ENCODE measurements at regions not wholly inside any gene's neighbourhood (a gene's known extent, or its start where the extent isn't known, plus 50 kb on each side); places are given as distances from the start of the nearest gene placed in this dataset.

GRCh38 chr3:106692624-106693023 lies 684.6 kb upstream of the CCDC54 start:
- TF ChIP-seq CTCF (IDR thresholded peaks at IDR 0.05; ENCODE audit: insufficient read depth, low read length): no peak
- DNase-seq (ENCODE audit: low read depth): no peak
- no peak overlapping the region for H3K4me3 ChIP-seq (ENCODE audit: low read depth, low read length)

- DNase-seq (ENCODE audit: low read depth): no peak
- TF ChIP-seq CTCF (IDR thresholded peaks at IDR 0.05; ENCODE audit: insufficient read depth, low read length): no peak
- no peak overlapping the region for H3K4me3 ChIP-seq (ENCODE audit: low read depth, low read length)
These were observed 678.1 kb upstream of the CCDC54 start for GRCh38 chr3:106699122-106699521.

GRCh38 chr3:106700981-106701380 lies 676.3 kb upstream of the CCDC54 start:
- TF ChIP-seq CTCF (IDR thresholded peaks at IDR 0.05; ENCODE audit: insufficient read depth, low read length): no peak
- H3K4me3 ChIP-seq (ENCODE audit: low read depth, low read length): no peak overlapping the region
- DNase-seq (ENCODE audit: low read depth): no peak

GRCh38 chr3:106703524-106703923 lies 673.7 kb upstream of the CCDC54 start:
- no peak overlapping the region for H3K4me3 ChIP-seq (ENCODE audit: low read depth, low read length)
- TF ChIP-seq CTCF (IDR thresholded peaks at IDR 0.05; ENCODE audit: insufficient read depth, low read length): no peak
- no peak for DNase-seq (ENCODE audit: low read depth)

- no peak overlapping the region for H3K4me3 ChIP-seq (ENCODE audit: low read depth, low read length)
- DNase-seq (ENCODE audit: low read depth): no peak
- TF ChIP-seq CTCF (IDR thresholded peaks at IDR 0.05; ENCODE audit: insufficient read depth, low read length): no peak
These were observed 669.9 kb upstream of the CCDC54 start for GRCh38 chr3:106707347-106707746.

- no peak for TF ChIP-seq CTCF (IDR thresholded peaks at IDR 0.05; ENCODE audit: insufficient read depth, low read length)
- DNase-seq (ENCODE audit: low read depth): no peak
- no peak overlapping the region for H3K4me3 ChIP-seq (ENCODE audit: low read depth, low read length)
These were observed 666.6 kb upstream of the CCDC54 start for GRCh38 chr3:106710596-106710995.

- peak; percentile 71 for DNase-seq (ENCODE audit: low read depth)
- TF ChIP-seq CTCF (IDR thresholded peaks at IDR 0.05; ENCODE audit: insufficient read depth, low read length): no peak
- no peak overlapping the region for H3K4me3 ChIP-seq (ENCODE audit: low read depth, low read length)
These were observed 665.6 kb upstream of the CCDC54 start for GRCh38 chr3:106711650-106712049.
